ENCODE measurements at regions not wholly inside any gene's neighbourhood (a gene's known extent, or its start where the extent isn't known, plus 50 kb on each side); places are given as distances from the start of the nearest gene placed in this dataset.
"Not testable (repeated sequence)": the region's sequence is repeated elsewhere in the genome, so short reads cannot be mapped to it uniquely, and the experiment has no call there.

GRCh38 chr4:176611381-176611780 lies 181.3 kb downstream of the VEGFC start:
- no peaks in the 10 kb centered on the region for H3K4me1 ChIP-seq (ENCODE audit: control insufficient read depth in 3 of 3, insufficient read depth in 3 of 3, low read length in 3 of 3)
- H3K27me3 ChIP-seq (ENCODE audit: control insufficient read depth in 3 of 3, insufficient read depth in 3 of 3, low read length in 3 of 3) = no peaks in the 10 kb centered on the region
- H3K27ac ChIP-seq (ENCODE audit: low read depth, low read length) = no peak overlapping the region
- H3K9ac ChIP-seq (ENCODE audit: low read depth in 1 of 3, low read length in 3 of 3) = no peak overlapping the region
- no peaks in the 10 kb centered on the region for H3K9me3 ChIP-seq (ENCODE audit: control insufficient read depth in 3 of 3, low read length in 3 of 3)
- no peaks in the 10 kb centered on the region for H3K36me3 ChIP-seq (ENCODE audit: control insufficient read depth in 3 of 3, insufficient read depth in 3 of 3, low read length in 3 of 3)
- no peak overlapping the region for H3K4me3 ChIP-seq (ENCODE audit: low read length in 3 of 3)

GRCh38 chr4:176611951-176612350 lies 180.8 kb downstream of the VEGFC start:
- Histone ChIP-seq H3K9me3 (ENCODE audit: control insufficient read depth in 3 of 3, low read length in 3 of 3) (no peaks in the 10 kb centered on the region), H3K9ac (ENCODE audit: low read depth in 1 of 3, low read length in 3 of 3) (no peak overlapping the region), H3K27me3 (ENCODE audit: control insufficient read depth in 3 of 3, insufficient read depth in 3 of 3, low read length in 3 of 3) (no peaks in the 10 kb centered on the region), H3K4me3 (ENCODE audit: low read length in 3 of 3) (no peak overlapping the region), H3K27ac (ENCODE audit: low read depth, low read length) (no peak overlapping the region), H3K4me1 (ENCODE audit: control insufficient read depth in 3 of 3, insufficient read depth in 3 of 3, low read length in 3 of 3) (no peaks in the 10 kb centered on the region), H3K36me3 (ENCODE audit: control insufficient read depth in 3 of 3, insufficient read depth in 3 of 3, low read length in 3 of 3) (no peaks in the 10 kb centered on the region)

GRCh38 chr4:176614793-176615192 lies 177.9 kb downstream of the VEGFC start:
- no peaks in the 10 kb centered on the region for H3K9me3 ChIP-seq (ENCODE audit: control insufficient read depth in 3 of 3, low read length in 3 of 3)
- H3K27me3 ChIP-seq (ENCODE audit: control insufficient read depth in 3 of 3, insufficient read depth in 3 of 3, low read length in 3 of 3) = no peaks in the 10 kb centered on the region
- no peak overlapping the region for H3K27ac ChIP-seq (ENCODE audit: low read depth, low read length)
- no peaks in the 10 kb centered on the region for H3K36me3 ChIP-seq (ENCODE audit: control insufficient read depth in 3 of 3, insufficient read depth in 3 of 3, low read length in 3 of 3)
- no peak overlapping the region for H3K4me3 ChIP-seq (ENCODE audit: low read length in 3 of 3)
- H3K4me1 ChIP-seq (ENCODE audit: control insufficient read depth in 3 of 3, insufficient read depth in 3 of 3, low read length in 3 of 3) = no peaks in the 10 kb centered on the region
- H3K9ac ChIP-seq (ENCODE audit: low read depth in 1 of 3, low read length in 3 of 3) = no peak overlapping the region

GRCh38 chr4:176616151-176616550 lies 176.6 kb downstream of the VEGFC start:
- Histone ChIP-seq H3K4me1 (ENCODE audit: control insufficient read depth in 3 of 3, insufficient read depth in 3 of 3, low read length in 3 of 3) (no peaks in the 10 kb centered on the region), H3K9me3 (ENCODE audit: control insufficient read depth in 3 of 3, low read length in 3 of 3) (no peaks in the 10 kb centered on the region), H3K9ac (ENCODE audit: low read depth in 1 of 3, low read length in 3 of 3) (no peak overlapping the region), H3K27me3 (ENCODE audit: control insufficient read depth in 3 of 3, insufficient read depth in 3 of 3, low read length in 3 of 3) (no peaks in the 10 kb centered on the region), H3K27ac (ENCODE audit: low read depth, low read length) (no peak overlapping the region), H3K36me3 (ENCODE audit: control insufficient read depth in 3 of 3, insufficient read depth in 3 of 3, low read length in 3 of 3) (no peaks in the 10 kb centered on the region), H3K4me3 (ENCODE audit: low read length in 3 of 3) (no peak overlapping the region)

GRCh38 chr4:176618138-176618537 lies 174.6 kb downstream of the VEGFC start:
- H3K4me1 ChIP-seq (ENCODE audit: control insufficient read depth in 3 of 3, insufficient read depth in 3 of 3, low read length in 3 of 3) = no peaks in the 10 kb centered on the region
- no peak overlapping the region for H3K4me3 ChIP-seq (ENCODE audit: low read length in 3 of 3)

GRCh38 chr4:176619430-176619829 lies 173.3 kb downstream of the VEGFC start:
- no peak overlapping the region for H3K4me3 ChIP-seq (ENCODE audit: low read length in 3 of 3)
- H3K27ac ChIP-seq (ENCODE audit: low read depth, low read length) = no peak overlapping the region
- H3K4me1 ChIP-seq (ENCODE audit: control insufficient read depth in 3 of 3, insufficient read depth in 3 of 3, low read length in 3 of 3) = no peaks in the 10 kb centered on the region
- H3K9me3 ChIP-seq (ENCODE audit: control insufficient read depth in 3 of 3, low read length in 3 of 3) = no peaks in the 10 kb centered on the region
- H3K27me3 ChIP-seq (ENCODE audit: control insufficient read depth in 3 of 3, insufficient read depth in 3 of 3, low read length in 3 of 3) = no peaks in the 10 kb centered on the region
- no peaks in the 10 kb centered on the region for H3K36me3 ChIP-seq (ENCODE audit: control insufficient read depth in 3 of 3, insufficient read depth in 3 of 3, low read length in 3 of 3)
- no peak overlapping the region for H3K9ac ChIP-seq (ENCODE audit: low read depth in 1 of 3, low read length in 3 of 3)

More at GRCh38 chr4:176618138-176618537, 174.6 kb downstream of the VEGFC start:
- H3K27me3 ChIP-seq (ENCODE audit: control insufficient read depth in 3 of 3, insufficient read depth in 3 of 3, low read length in 3 of 3) = no peaks in the 10 kb centered on the region
- no peaks in the 10 kb centered on the region for H3K36me3 ChIP-seq (ENCODE audit: control insufficient read depth in 3 of 3, insufficient read depth in 3 of 3, low read length in 3 of 3)
- no peak overlapping the region for H3K27ac ChIP-seq (ENCODE audit: low read depth, low read length)
- no peaks in the 10 kb centered on the region for H3K9me3 ChIP-seq (ENCODE audit: control insufficient read depth in 3 of 3, low read length in 3 of 3)
- H3K9ac ChIP-seq (ENCODE audit: low read depth in 1 of 3, low read length in 3 of 3) = no peak overlapping the region

- Histone ChIP-seq H3K36me3 (ENCODE audit: control insufficient read depth in 3 of 3, insufficient read depth in 3 of 3, low read length in 3 of 3) (no peaks in the 10 kb centered on the region), H3K4me1 (ENCODE audit: control insufficient read depth in 3 of 3, insufficient read depth in 3 of 3, low read length in 3 of 3) (no peaks in the 10 kb centered on the region), H3K9me3 (ENCODE audit: control insufficient read depth in 3 of 3, low read length in 3 of 3) (peaks cover 0 to 2% (median 0%) of the 10 kb centered on the region in 3 donors), H3K9ac (ENCODE audit: low read depth in 1 of 3, low read length in 3 of 3) (no peak overlapping the region), H3K27me3 (ENCODE audit: control insufficient read depth in 3 of 3, insufficient read depth in 3 of 3, low read length in 3 of 3) (no peaks in the 10 kb centered on the region), H3K4me3 (ENCODE audit: low read length in 3 of 3) (no peak overlapping the region), H3K27ac (ENCODE audit: low read depth, low read length) (no peak overlapping the region)
Observed at GRCh38 chr4:176622251-176622948, 170.3 kb downstream of the VEGFC start.

- not testable (repeated sequence) for H3K4me1 ChIP-seq (ENCODE audit: control insufficient read depth in 3 of 3, insufficient read depth in 3 of 3, low read length in 3 of 3); H3K4me3 ChIP-seq (ENCODE audit: low read length in 3 of 3); H3K9me3 ChIP-seq (ENCODE audit: control insufficient read depth in 3 of 3, low read length in 3 of 3); H3K27me3 ChIP-seq (ENCODE audit: control insufficient read depth in 3 of 3, insufficient read depth in 3 of 3, low read length in 3 of 3); H3K36me3 ChIP-seq (ENCODE audit: control insufficient read depth in 3 of 3, insufficient read depth in 3 of 3, low read length in 3 of 3); H3K27ac ChIP-seq (ENCODE audit: low read depth, low read length); H3K9ac ChIP-seq (ENCODE audit: low read depth in 1 of 3, low read length in 3 of 3)
Observed at GRCh38 chr4:176624983-176625610, 167.6 kb downstream of the VEGFC start.

GRCh38 chr4:176627916-176628315 lies 164.8 kb downstream of the VEGFC start:
- Histone ChIP-seq H3K4me1 (ENCODE audit: control insufficient read depth in 3 of 3, insufficient read depth in 3 of 3, low read length in 3 of 3) (no peaks in the 10 kb centered on the region), H3K9me3 (ENCODE audit: control insufficient read depth in 3 of 3, low read length in 3 of 3) (peaks cover 0 to 2% (median 0%) of the 10 kb centered on the region in 3 donors), H3K27me3 (ENCODE audit: control insufficient read depth in 3 of 3, insufficient read depth in 3 of 3, low read length in 3 of 3) (no peaks in the 10 kb centered on the region), H3K36me3 (ENCODE audit: control insufficient read depth in 3 of 3, insufficient read depth in 3 of 3, low read length in 3 of 3) (no peaks in the 10 kb centered on the region), H3K27ac (ENCODE audit: low read depth, low read length) (no peak overlapping the region), H3K9ac (ENCODE audit: low read depth in 1 of 3, low read length in 3 of 3) (no peak overlapping the region), H3K4me3 (ENCODE audit: low read length in 3 of 3) (no peak overlapping the region)

- Histone ChIP-seq H3K9ac (ENCODE audit: low read depth in 1 of 3, low read length in 3 of 3) (no peak overlapping the region), H3K36me3 (ENCODE audit: control insufficient read depth in 3 of 3, insufficient read depth in 3 of 3, low read length in 3 of 3) (no peaks in the 10 kb centered on the region), H3K4me1 (ENCODE audit: control insufficient read depth in 3 of 3, insufficient read depth in 3 of 3, low read length in 3 of 3) (no peaks in the 10 kb centered on the region), H3K27ac (ENCODE audit: low read depth, low read length) (no peak overlapping the region), H3K27me3 (ENCODE audit: control insufficient read depth in 3 of 3, insufficient read depth in 3 of 3, low read length in 3 of 3) (no peaks in the 10 kb centered on the region), H3K9me3 (ENCODE audit: control insufficient read depth in 3 of 3, low read length in 3 of 3) (no peaks in the 10 kb centered on the region), H3K4me3 (ENCODE audit: low read length in 3 of 3) (no peak overlapping the region)
Observed at GRCh38 chr4:176631611-176632010, 161.1 kb downstream of the VEGFC start.
